ENCODE measurements at regions not wholly inside any gene's neighbourhood (a gene's known extent, or its start where the extent isn't known, plus 50 kb on each side); places are given as distances from the start of the nearest gene placed in this dataset.

DNA sequence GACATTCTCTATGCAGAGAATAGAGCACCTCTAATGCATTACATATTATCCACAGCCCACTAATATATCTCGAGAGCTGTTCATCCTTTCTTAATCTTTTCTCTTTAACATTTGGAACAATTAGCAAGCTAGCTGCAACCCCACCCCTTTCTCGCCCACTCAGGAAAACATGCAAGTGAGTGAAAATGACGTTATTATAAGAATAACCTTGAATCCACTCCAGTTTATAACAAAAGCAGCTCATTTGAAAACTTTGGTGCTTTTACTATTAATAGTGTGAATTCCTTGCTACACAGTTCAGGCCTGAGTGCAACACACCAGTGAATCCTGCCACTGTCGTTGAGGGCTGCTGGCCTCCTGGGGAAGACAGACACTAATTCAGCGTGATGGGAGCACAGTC, 63.3 kb upstream of the BMAL1 start:
- TF ChIP-seq ZBTB7A (IDR thresholded peaks at IDR 0.05; ENCODE audit: low read depth) (no peak), RAD21 (IDR thresholded peaks at IDR 0.05; ENCODE audit: low read depth) (no peak), TEAD4 (IDR thresholded peaks at IDR 0.05) (no peak), TAF1 (IDR thresholded peaks at IDR 0.05; ENCODE audit: low read depth) (no peak), EGR1 (IDR thresholded peaks at IDR 0.05) (no peak)
- TF ChIP-seq, protein P1, sequence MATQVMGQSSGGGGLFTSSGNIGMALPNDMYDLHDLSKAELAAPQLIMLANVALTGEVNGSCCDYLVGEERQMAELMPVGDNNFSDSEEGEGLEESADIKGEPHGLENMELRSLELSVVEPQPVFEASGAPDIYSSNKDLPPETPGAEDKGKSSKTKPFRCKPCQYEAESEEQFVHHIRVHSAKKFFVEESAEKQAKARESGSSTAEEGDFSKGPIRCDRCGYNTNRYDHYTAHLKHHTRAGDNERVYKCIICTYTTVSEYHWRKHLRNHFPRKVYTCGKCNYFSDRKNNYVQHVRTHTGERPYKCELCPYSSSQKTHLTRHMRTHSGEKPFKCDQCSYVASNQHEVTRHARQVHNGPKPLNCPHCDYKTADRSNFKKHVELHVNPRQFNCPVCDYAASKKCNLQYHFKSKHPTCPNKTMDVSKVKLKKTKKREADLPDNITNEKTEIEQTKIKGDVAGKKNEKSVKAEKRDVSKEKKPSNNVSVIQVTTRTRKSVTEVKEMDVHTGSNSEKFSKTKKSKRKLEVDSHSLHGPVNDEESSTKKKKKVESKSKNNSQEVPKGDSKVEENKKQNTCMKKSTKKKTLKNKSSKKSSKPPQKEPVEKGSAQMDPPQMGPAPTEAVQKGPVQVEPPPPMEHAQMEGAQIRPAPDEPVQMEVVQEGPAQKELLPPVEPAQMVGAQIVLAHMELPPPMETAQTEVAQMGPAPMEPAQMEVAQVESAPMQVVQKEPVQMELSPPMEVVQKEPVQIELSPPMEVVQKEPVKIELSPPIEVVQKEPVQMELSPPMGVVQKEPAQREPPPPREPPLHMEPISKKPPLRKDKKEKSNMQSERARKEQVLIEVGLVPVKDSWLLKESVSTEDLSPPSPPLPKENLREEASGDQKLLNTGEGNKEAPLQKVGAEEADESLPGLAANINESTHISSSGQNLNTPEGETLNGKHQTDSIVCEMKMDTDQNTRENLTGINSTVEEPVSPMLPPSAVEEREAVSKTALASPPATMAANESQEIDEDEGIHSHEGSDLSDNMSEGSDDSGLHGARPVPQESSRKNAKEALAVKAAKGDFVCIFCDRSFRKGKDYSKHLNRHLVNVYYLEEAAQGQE (IDR thresholded peaks at IDR 0.05; ENCODE audit: low read depth), result no peak

DNA sequence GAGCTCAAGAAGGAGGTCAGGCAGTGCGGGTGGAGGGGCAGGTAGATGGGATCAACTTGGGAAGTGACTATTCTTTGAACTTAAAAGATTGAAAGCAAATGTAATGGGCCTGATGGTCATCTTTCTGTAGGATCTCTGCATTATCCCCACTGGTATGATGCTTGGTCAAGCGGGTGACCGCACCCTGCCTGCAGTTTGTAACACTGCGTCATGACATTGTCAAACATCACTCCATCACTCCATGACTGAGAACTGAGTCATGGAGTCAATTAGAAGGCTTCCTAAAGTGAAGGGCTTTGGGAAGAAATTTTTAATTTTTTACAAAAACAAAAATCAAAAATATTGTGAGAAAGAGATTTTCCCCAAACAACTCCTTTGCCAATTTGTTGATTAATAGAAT, 62.4 kb upstream of the BMAL1 start:
- TF ChIP-seq YY1 (IDR thresholded peaks at IDR 0.05; ENCODE audit: low read depth) (no peak), CREB1 (IDR thresholded peaks at IDR 0.05; ENCODE audit: low read depth) (no peak), EGR1 (IDR thresholded peaks at IDR 0.05) (no peak), TCF12 (IDR thresholded peaks at IDR 0.05; ENCODE audit: low read depth) (no peak)
- TF ChIP-seq, protein P1 (IDR thresholded peaks at IDR 0.05; ENCODE audit: low read depth), result no peak

DNA sequence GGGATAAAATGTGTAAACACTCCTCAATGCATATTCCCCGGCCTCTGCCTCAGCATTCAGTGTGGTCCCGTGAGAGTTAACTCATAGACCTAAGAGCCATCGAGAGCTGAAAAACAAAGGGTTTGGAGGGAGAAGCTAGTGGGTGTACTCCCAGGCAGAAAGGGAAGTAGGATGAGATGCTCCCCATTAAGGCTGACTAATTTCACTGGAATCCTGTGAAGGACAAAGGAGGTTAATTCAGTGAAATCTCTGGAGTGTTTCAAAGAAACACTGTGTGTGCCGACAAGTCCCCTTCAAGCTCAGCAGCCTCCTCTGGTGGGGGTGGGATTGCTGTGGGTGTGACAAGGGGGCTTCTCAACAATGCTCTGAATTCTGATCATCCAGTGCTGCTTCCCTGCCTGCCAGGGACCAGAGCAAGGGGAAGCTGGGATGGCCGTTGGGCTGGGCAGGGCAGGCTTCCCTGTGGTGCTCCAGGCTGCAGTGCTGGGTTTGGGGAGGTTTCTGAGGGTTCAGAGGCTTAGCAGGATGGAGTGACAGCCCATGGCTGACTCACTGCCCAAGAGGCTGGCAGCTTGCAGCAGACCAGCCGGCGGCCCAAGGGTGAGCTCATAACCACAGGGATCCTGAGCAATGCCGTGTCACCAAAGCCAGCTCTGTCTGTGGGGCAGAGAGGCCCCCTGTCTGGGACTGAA, 61.4 kb upstream of the BMAL1 start:
- TF ChIP-seq EP300 (IDR thresholded peaks at IDR 0.05; ENCODE audit: borderline replicate concordance) (no peak; the same call in 1 of the 2 replicates), TCF12 (IDR thresholded peaks at IDR 0.05; ENCODE audit: low read depth) (peak; percentile 26; the same call in 1 of the 2 replicates), TEAD4 (IDR thresholded peaks at IDR 0.05) (peak; percentile 53), FOXM1 (IDR thresholded peaks at IDR 0.05; ENCODE audit: borderline replicate concordance, low read depth) (no peak)
- TF ChIP-seq, protein P2, sequence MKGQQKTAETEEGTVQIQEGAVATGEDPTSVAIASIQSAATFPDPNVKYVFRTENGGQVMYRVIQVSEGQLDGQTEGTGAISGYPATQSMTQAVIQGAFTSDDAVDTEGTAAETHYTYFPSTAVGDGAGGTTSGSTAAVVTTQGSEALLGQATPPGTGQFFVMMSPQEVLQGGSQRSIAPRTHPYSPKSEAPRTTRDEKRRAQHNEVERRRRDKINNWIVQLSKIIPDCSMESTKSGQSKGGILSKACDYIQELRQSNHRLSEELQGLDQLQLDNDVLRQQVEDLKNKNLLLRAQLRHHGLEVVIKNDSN (IDR thresholded peaks at IDR 0.05), result no peak

DNA sequence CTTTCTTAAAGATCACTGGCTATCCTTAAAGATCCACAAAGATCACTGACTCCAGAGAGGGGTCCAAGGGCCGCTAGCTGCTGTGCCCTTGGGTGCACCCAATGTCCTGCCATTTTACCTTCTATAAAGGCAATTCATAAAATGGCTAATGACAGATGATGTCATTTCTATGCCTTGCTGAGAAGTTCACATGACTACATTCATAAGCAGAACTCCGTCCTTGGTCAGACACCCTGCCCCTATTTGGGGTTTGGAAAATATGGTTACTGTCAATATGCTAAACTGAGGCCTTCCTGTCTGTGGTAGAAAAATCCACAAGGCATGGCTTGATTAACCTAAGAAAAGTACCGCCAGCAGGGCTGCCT, 60.9 kb upstream of the BMAL1 start:
- TF ChIP-seq FOXM1 (IDR thresholded peaks at IDR 0.05; ENCODE audit: borderline replicate concordance, low read depth) (no peak), TCF12 (IDR thresholded peaks at IDR 0.05; ENCODE audit: low read depth) (no peak), EP300 (IDR thresholded peaks at IDR 0.05; ENCODE audit: borderline replicate concordance) (no peak), CREB1 (IDR thresholded peaks at IDR 0.05; ENCODE audit: low read depth) (no peak), YY1 (IDR thresholded peaks at IDR 0.05; ENCODE audit: low read depth) (no peak), CEBPB (IDR thresholded peaks at IDR 0.05) (no peak), TEAD4 (IDR thresholded peaks at IDR 0.05) (no peak), NFIC (IDR thresholded peaks at IDR 0.05) (no peak), RAD21 (IDR thresholded peaks at IDR 0.05; ENCODE audit: low read depth) (no peak), ZBTB7A (IDR thresholded peaks at IDR 0.05; ENCODE audit: low read depth) (no peak), EGR1 (IDR thresholded peaks at IDR 0.05) (no peak), TAF1 (IDR thresholded peaks at IDR 0.05; ENCODE audit: low read depth) (no peak)
- TF ChIP-seq, protein P2 (IDR thresholded peaks at IDR 0.05), result no peak
- TF ChIP-seq, protein P3, sequence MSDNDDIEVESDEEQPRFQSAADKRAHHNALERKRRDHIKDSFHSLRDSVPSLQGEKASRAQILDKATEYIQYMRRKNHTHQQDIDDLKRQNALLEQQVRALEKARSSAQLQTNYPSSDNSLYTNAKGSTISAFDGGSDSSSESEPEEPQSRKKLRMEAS (IDR thresholded peaks at IDR 0.05), result no peak
- TF ChIP-seq, protein P1 (IDR thresholded peaks at IDR 0.05; ENCODE audit: low read depth), result no peak

DNA sequence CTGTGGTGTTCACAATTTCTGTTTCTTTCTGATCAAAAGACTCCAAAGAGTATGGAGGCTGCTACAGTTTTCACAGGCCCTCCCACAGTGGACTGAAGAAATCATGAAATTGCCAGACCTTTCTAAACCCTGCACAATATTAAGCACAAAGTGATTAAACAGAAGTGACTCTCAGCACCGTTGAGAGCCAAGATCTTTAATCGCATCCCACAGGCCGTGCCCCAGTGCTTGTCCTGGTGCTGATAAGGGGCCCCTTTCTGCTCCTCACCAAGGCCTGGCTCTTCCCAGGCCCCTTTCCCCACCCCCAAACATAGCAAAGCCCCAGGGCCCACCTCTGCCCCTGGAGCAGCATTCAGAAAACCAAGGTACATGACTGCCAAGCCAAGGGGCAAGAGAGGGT, 57.4 kb upstream of the BMAL1 start:
- no peak for TF ChIP-seq EGR1 (IDR thresholded peaks at IDR 0.05)
- TF ChIP-seq, protein P2 (IDR thresholded peaks at IDR 0.05), result no peak
- TF ChIP-seq, protein P1 (IDR thresholded peaks at IDR 0.05; ENCODE audit: low read depth), result no peak
- TF ChIP-seq ZBTB7A (IDR thresholded peaks at IDR 0.05; ENCODE audit: low read depth), result no peak
- no peak for TF ChIP-seq TAF1 (IDR thresholded peaks at IDR 0.05; ENCODE audit: low read depth)
- TF ChIP-seq EP300 (IDR thresholded peaks at IDR 0.05; ENCODE audit: borderline replicate concordance), result no peak
- TF ChIP-seq RAD21 (IDR thresholded peaks at IDR 0.05; ENCODE audit: low read depth), result no peak
- TF ChIP-seq FOXM1 (IDR thresholded peaks at IDR 0.05; ENCODE audit: borderline replicate concordance, low read depth), result no peak
- no peak for TF ChIP-seq TEAD4 (IDR thresholded peaks at IDR 0.05)
- no peak for TF ChIP-seq TCF12 (IDR thresholded peaks at IDR 0.05; ENCODE audit: low read depth)
- TF ChIP-seq, protein P3 (IDR thresholded peaks at IDR 0.05), result no peak
- TF ChIP-seq YY1 (IDR thresholded peaks at IDR 0.05; ENCODE audit: low read depth), result no peak
- TF ChIP-seq CREB1 (IDR thresholded peaks at IDR 0.05; ENCODE audit: low read depth), result no peak
- TF ChIP-seq NFIC (IDR thresholded peaks at IDR 0.05), result no peak
- TF ChIP-seq CEBPB (IDR thresholded peaks at IDR 0.05), result no peak
